Suprapubic skin (tissue), 4 donors: ENCODE measurements at regions not wholly inside any gene's neighbourhood (a gene's known extent, or its start where the extent isn't known, plus 50 kb on each side); places are given as distances from the start of the nearest gene placed in this dataset.

Experiments
- DNase-seq, 2 donors: peaks; one replicate each; pipeline ENCODE4 v3.0.0-alpha.2; 2019; ENCODE audit warnings: low spot score in 2 of 2
- H3K27ac ChIP-seq: fragments of 200-600 bp; sonication (generic); one replicate; pipeline ENCODE4 v1.5.1; 2019
- H3K27me3 ChIP-seq: fragments of 200-600 bp; sonication (generic); one replicate; pipeline ENCODE4 v1.5.1; 2019
- H3K36me3 ChIP-seq: fragments of 200-600 bp; sonication (generic); one replicate; pipeline ENCODE4 v1.5.1; 2019
- H3K4me1 ChIP-seq: fragments of 200-600 bp; sonication (generic); one replicate; pipeline ENCODE4 v1.5.1; 2019
- H3K4me3 ChIP-seq: fragments of 200-600 bp; sonication (generic); one replicate; pipeline ENCODE4 v1.5.1; 2019; ENCODE audit warnings: mild to moderate bottlenecking
- H3K9me3 ChIP-seq: fragments of 200-600 bp; sonication (generic); one replicate; pipeline ENCODE4 v1.5.1; 2019
- CTCF ChIP-seq, 2 donors: fragments of 200-600 bp in 1 of 2; fragments of 450-650 bp in 1 of 2; sonication (generic) in 1 of 2; IDR thresholded peaks; one replicate each; pipeline ENCODE4 v1.5.1; 2016 to 2019; ENCODE audit warnings: antibody characterized with exemption in 2 of 2, mild to moderate bottlenecking in 1 of 2, moderate library complexity in 1 of 2
- EP300 ChIP-seq: sonication (generic); formaldehyde crosslinking; IDR thresholded peaks from one replicate; pipeline ENCODE4 v1.6.1; 2017; ENCODE audit warnings: antibody characterized with exemption
- POLR2A ChIP-seq, 2 donors: fragments of 450-650 bp; IDR thresholded peaks; one replicate each; pipeline ENCODE4 v1.6.1; 2017; ENCODE audit warnings: antibody characterized with exemption in 2 of 2, mild to moderate bottlenecking in 2 of 2, moderate library complexity in 2 of 2
- POLR2AphosphoS5 ChIP-seq, 3 donors: sonication (generic); formaldehyde crosslinking; IDR thresholded peaks; one replicate each; pipeline ENCODE4 v1.6.1; 2017; ENCODE audit warnings: antibody characterized with exemption in 3 of 3
- WGBS: methylation state at CpG from one replicate; pipeline ENCODE4 v1.1.5; 2018; 5-methylcytosine and 5-hydroxymethylcytosine counted together

DNA sequence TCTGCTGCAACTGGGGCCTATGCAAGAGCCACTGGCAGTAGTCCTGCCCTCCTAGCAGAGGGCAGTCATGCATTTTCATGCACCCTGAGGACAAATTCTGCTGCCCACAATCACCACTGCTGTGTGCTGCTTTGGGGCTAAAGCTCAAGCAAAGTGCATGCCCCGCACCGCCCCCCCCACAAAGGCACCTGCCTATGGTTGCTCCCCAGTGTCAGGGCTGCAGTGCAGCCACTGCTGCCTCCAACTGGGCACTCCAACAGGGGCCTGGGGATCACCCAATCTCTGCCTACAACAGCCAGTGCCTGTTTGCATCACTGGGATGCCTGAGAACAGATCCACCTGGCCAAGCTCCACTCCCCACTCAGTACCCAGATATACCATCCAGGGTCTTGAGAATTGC is 417.0 kb downstream of the HTR7 start:
- no peaks in the 10 kb centered on the region for H3K27me3 ChIP-seq
- no peak overlapping the region for H3K4me3 ChIP-seq

DNA sequence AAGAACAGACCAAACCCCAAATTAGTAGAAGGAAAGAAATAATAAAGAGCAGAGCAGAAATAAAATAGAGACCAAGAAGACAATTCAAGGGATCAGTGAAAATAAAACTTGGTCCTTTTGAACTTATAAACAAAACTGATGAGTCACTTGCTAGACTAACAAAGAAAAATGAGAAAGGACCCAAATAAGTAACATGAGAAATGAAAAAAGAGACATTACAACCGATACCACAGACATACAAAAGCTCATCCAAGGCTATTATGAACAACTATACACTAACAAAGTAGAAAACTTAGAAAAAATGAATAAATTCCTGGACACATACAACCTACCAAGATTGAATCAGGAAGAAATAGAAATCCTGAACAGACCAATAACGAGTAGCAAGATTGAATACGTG is 414.5 kb downstream of the HTR7 start:
- no peak overlapping the region for H3K4me3 ChIP-seq
- TF ChIP-seq EP300 (no peak), POLR2AphosphoS5 (IDR thresholded peaks at IDR 0.05) (no peak), CTCF (IDR thresholded peaks at IDR 0.05) (no peak), POLR2A (IDR thresholded peaks at IDR 0.05) (no peak)
- DNase-seq = no peak
- H3K4me1 ChIP-seq = no peaks in the 10 kb centered on the region
- no peak overlapping the region for H3K27ac ChIP-seq
- 89% methylated on average over 3 of the region's 3 CpGs for WGBS
- no peaks in the 10 kb centered on the region for H3K36me3 ChIP-seq
- no peaks in the 10 kb centered on the region for H3K27me3 ChIP-seq
- peaks cover 12% of the 10 kb centered on the region for H3K9me3 ChIP-seq

More for the DNA sequence above, 417.0 kb downstream of the HTR7 start:
- TF ChIP-seq CTCF (IDR thresholded peaks at IDR 0.05) (no peak), POLR2A (IDR thresholded peaks at IDR 0.05) (no peak), POLR2AphosphoS5 (IDR thresholded peaks at IDR 0.05) (no peak), EP300 (no peak)
- no peak for DNase-seq
- no peaks in the 10 kb centered on the region for H3K4me1 ChIP-seq
- no peak overlapping the region for H3K27ac ChIP-seq
- peaks cover 12% of the 10 kb centered on the region for H3K9me3 ChIP-seq
- WGBS = 92% methylated on average over 2 of the region's 2 CpGs
- H3K36me3 ChIP-seq = no peaks in the 10 kb centered on the region

- 23% methylated on average over 3 of the region's 3 CpGs for WGBS
- no peaks in the 10 kb centered on the region for H3K36me3 ChIP-seq
- no peak overlapping the region for H3K27ac ChIP-seq
- DNase-seq = no peak
- H3K4me1 ChIP-seq = no peaks in the 10 kb centered on the region
- no peak for TF ChIP-seq POLR2AphosphoS5 (IDR thresholded peaks at IDR 0.05)
- no peak for TF ChIP-seq CTCF (IDR thresholded peaks at IDR 0.05)
- TF ChIP-seq POLR2A (IDR thresholded peaks at IDR 0.05) = no peak
- H3K27me3 ChIP-seq = no peaks in the 10 kb centered on the region
- no peak overlapping the region for H3K4me3 ChIP-seq
- H3K9me3 ChIP-seq = peaks cover 5% of the 10 kb centered on the region
These were observed 410.0 kb downstream of the HTR7 start for GRCh38 chr10:90447831-90448230.

- Histone ChIP-seq H3K4me1 (no peaks in the 10 kb centered on the region), H3K27me3 (no peaks in the 10 kb centered on the region), H3K9me3 (no peaks in the 10 kb centered on the region), H3K4me3 (no peak overlapping the region), H3K36me3 (no peaks in the 10 kb centered on the region), H3K27ac (no peak overlapping the region)
- TF ChIP-seq CTCF (IDR thresholded peaks at IDR 0.05) = no peak
- TF ChIP-seq EP300 = no peak
- TF ChIP-seq POLR2A (IDR thresholded peaks at IDR 0.05) = no peak
- TF ChIP-seq POLR2AphosphoS5 (IDR thresholded peaks at IDR 0.05) = no peak
- DNase-seq = no peak
These were observed 407.0 kb downstream of the HTR7 start for GRCh38 chr10:90450797-90451196.

GRCh38 chr10:90451283-90451682 is 406.6 kb downstream of the HTR7 start:
- H3K4me1 ChIP-seq = no peaks in the 10 kb centered on the region
- no peaks in the 10 kb centered on the region for H3K9me3 ChIP-seq
- no peaks in the 10 kb centered on the region for H3K27me3 ChIP-seq
- WGBS = 30% methylated on average over 1 of the region's 1 CpG
- no peak overlapping the region for H3K4me3 ChIP-seq
- TF ChIP-seq EP300 (no peak), POLR2A (IDR thresholded peaks at IDR 0.05) (no peak), CTCF (IDR thresholded peaks at IDR 0.05) (no peak), POLR2AphosphoS5 (IDR thresholded peaks at IDR 0.05) (no peak)
- no peak overlapping the region for H3K27ac ChIP-seq
- no peaks in the 10 kb centered on the region for H3K36me3 ChIP-seq
- no peak for DNase-seq
